ENCODE measurements at regions not wholly inside any gene's neighbourhood (a gene's known extent, or its start where the extent isn't known, plus 50 kb on each side); places are given as distances from the start of the nearest gene placed in this dataset.

DNA sequence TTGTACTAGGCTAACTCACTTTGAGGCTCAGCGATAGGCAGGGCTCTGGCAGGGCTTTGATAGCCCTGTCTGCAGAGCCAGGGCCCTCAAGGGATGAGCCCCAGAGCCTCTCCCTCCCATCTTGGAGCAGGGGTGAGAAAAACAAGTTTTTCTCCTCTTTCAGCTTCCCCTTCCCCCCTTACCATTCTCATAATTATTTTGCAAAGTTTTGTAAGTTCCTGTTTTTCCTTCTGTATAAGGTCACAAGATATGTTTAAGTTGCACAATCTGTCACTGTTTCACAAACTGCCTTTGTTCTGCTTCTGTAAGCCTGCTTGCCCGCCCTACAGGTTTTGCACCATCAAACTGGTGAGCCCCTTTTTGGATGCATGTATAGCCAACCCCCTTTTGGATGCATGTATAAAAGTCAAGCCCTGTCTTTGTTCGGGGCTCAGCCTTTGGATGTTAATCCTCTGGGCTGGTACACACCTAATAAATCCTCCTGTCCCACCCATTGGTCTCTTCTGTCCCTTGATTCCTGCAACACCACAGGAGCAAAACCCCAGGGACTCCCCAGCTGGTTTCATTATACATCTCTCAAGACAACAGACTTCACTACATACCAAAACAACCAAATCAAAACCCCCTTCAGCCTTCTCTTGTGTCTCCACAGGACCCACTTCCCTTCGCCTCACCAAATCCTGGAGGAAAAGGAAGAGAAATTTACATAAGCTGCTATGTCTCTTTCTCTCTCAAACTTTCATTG, 52.5 kb upstream of the RESF1 start:
- TF ChIP-seq CTCF (IDR thresholded peaks at IDR 0.05): no peak
- TF ChIP-seq JUNB (IDR thresholded peaks at IDR 0.05): no peak
- no peak for TF ChIP-seq REST (IDR thresholded peaks at IDR 0.05)
- TF ChIP-seq POLR2A (IDR thresholded peaks at IDR 0.05; ENCODE audit: low read length): no peak
- no peak for TF ChIP-seq RAD21 (conservative IDR thresholded peaks at IDR 0.05 in 1 of 2, IDR thresholded peaks at IDR 0.05 in 1 of 2)
- TF ChIP-seq HOXA7 (CRISPR knock-in tag; IDR thresholded peaks at IDR 0.05): no peak
- no peak for TF ChIP-seq CHD4 (IDR thresholded peaks at IDR 0.05; ENCODE audit: borderline replicate concordance)
